Activated CD8-positive, alpha-beta memory T cell treated with anti-CD3 and anti-CD28 coated beads for 36 hours (primary cell): ENCODE measurements at regions not wholly inside any gene's neighbourhood (a gene's known extent, or its start where the extent isn't known, plus 50 kb on each side); places are given as distances from the start of the nearest gene placed in this dataset.

ENCODE experiments used
- CTCF ChIA-PET: fragments of 350-600 bp; sonication (Branson Sonifier 250); formaldehyde crosslinking; loops from one replicate; lab custom pipeline; 2021; ENCODE audit warnings: antibody characterized with exemption; lab: Charles Lee
- POLR2A ChIA-PET: fragments of 350-600 bp; sonication (Branson Sonifier 250); formaldehyde crosslinking; loops from one replicate; lab custom pipeline; 2021; ENCODE audit warnings: antibody characterized with exemption; lab: Charles Lee

GRCh38 chr5:5983261-5983980 lies 394.9 kb downstream of the MED10 start:
- ChIA-PET CTCF (no interaction called here), POLR2A (no interaction called here)

GRCh38 chr5:5981562-5981961 lies 396.8 kb downstream of the MED10 start:
- ChIA-PET CTCF (no interaction called here), POLR2A (no interaction called here)

DNA sequence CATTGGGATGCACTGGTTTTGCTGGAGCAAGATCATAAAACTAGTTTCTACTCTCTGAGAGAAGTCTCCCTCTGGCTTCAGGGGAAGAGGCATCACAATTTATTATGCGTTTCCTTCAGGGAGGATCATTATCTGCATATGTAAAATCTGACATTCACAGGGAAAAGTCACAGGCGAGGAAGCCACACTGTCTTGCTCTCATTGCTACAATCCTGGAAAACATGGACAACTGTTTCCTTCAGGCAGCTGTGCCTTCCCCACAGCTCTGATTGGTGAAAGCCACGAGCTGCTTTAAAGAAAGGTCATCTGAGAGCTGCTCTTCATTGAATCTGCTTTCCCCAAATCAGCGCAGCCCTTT lies 397.8 kb downstream of the MED10 start:
- POLR2A ChIA-PET = no interaction called here
- CTCF ChIA-PET = no interaction called here

GRCh38 chr5:5979761-5980537 lies 398.4 kb downstream of the MED10 start:
- POLR2A ChIA-PET = no interaction called here
- CTCF ChIA-PET = no interaction called here

DNA sequence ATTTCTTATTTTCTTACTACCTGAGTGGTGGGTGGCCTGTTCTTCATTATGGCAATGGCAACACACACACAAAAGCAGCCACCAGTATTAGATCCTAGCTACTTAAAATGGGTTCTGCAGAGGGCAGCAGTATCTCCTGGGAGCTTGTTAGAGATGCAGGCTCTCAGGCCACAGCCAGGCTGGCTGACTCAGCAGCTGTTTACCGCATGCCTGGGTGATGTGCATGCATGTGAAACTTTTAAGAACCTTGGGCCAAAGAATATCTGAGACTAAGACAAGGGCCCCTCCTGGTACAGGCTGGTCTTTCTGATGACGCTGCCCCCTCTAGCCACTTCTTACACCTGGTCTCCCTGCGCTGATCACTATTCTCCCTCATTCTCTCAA lies 399.0 kb downstream of the MED10 start:
- CTCF ChIA-PET = interaction anchor here (1.0 kb wide), 1 partner anchor 11 kb away, joined by 3 read pairs; no protein-coding TSS in a partner anchor
- POLR2A ChIA-PET = no interaction called here

GRCh38 chr5:5978501-5979376 lies 399.6 kb downstream of the MED10 start:
- CTCF ChIA-PET = interaction anchor here (1.0 kb wide), 1 partner anchor 10 kb away, joined by 3 read pairs; no protein-coding TSS in a partner anchor
- POLR2A ChIA-PET = no interaction called here

DNA sequence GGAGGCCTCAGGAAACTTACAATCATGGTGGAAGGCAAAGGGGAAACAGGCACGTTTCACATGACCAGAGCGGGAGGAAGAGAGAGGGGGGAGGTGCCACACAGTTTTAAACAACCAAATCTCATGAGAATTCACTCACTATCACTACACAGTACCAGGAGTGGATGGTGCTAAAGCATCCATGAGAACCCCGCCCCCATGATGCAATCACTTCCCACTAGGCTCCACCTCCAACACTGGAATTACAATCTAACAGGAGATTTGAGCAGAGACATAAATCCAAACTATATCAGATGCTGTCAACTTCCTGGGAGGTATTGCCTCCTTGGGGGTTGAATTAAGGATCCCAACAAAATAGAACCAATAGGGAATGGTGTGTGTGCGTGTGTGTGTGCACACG lies 407.1 kb downstream of the MED10 start:
- POLR2A ChIA-PET = no interaction called here
- CTCF ChIA-PET = no interaction called here

- ChIA-PET CTCF (no interaction called here), POLR2A (no interaction called here)
Observed at GRCh38 chr5:5969942-5970483, 408.3 kb downstream of the MED10 start.

GRCh38 chr5:5968981-5969380 lies 409.4 kb downstream of the MED10 start:
- ChIA-PET POLR2A (no interaction called here), CTCF (interaction anchor here (0.7 kb wide), 1 partner anchor 10 kb away, joined by 3 read pairs; no protein-coding TSS in a partner anchor)

- ChIA-PET CTCF (no interaction called here), POLR2A (no interaction called here)
Observed at GRCh38 chr5:5967944-5968343, 410.4 kb downstream of the MED10 start.

- ChIA-PET CTCF (no interaction called here), POLR2A (no interaction called here)
Observed at GRCh38 chr5:5967373-5967772, 411.0 kb downstream of the MED10 start.

- ChIA-PET POLR2A (no interaction called here), CTCF (no interaction called here)
Observed at GRCh38 chr5:5965132-5965531, 413.2 kb downstream of the MED10 start.

- ChIA-PET POLR2A (no interaction called here), CTCF (no interaction called here)
Observed at GRCh38 chr5:5964347-5964746, 414.0 kb downstream of the MED10 start.

GRCh38 chr5:5957737-5958136 lies 420.6 kb downstream of the MED10 start:
- CTCF ChIA-PET = no interaction called here
- POLR2A ChIA-PET = no interaction called here

DNA sequence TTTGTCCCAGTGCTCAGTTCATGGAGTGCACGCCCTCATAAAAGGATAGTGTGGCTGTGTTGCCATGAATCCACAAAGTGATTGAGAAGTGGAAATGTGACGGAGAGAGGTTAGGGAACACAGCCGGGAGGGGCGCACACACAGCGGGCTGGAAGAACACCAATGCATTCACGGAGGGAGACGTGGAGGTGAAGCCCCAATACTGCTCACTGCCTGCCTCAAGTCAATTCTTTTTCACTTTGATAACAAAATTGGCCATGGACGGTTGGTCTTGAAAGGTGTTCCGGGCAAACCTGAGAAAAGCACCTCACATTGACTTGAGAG lies 424.1 kb downstream of the MED10 start:
- POLR2A ChIA-PET = no interaction called here
- CTCF ChIA-PET = no interaction called here

DNA sequence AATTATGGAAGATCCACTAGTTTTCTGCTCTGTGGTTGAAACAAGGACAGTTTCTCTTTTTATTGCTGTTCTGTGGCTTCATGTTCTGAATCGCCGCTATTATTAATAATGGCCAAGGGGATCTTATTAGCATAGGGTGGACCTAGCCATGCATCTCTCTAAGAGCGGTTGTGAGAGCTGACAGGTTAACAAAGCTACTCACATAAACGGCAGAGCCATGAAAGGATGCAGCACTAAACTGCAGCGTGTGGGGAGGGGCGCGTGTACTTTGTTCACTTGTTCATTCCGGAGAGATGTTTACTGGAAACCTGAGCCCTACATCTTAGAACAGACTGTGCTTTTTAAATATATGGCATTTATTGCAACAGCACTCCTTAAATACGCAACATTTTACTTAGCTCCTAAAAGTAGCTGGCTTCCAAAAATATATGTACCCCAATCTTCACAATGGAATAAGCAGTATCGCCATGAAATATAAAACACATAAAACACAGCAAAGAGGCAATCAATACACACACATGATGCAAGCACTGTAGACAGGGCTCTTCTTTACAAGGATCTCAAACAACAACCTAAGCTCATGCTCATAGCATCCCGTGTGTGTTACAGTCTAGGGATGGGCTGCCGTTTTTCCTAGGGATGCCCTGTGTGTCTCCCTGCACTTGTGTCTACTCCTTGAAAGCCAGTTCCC lies 424.6 kb downstream of the MED10 start:
- POLR2A ChIA-PET = no interaction called here
- CTCF ChIA-PET = no interaction called here

DNA sequence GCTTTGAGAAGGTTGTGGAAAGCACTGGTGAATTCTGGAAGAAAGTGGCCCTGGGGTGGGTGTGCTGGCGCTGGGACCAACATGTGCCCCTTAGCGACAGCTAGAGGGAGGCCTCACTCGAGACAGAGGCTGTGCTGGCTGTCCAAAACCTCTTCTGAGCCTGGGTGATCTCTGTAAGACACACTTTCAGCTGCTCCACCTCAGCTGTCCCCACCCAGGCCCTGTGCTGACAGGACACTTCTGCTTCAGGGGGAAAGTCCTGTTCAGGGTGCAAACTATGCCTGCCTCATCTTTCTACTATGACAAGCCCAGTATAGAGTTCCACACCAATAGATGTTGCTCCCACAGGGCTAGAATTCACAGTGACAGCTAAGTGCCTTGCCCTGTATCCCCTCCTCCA lies 426.4 kb downstream of the MED10 start:
- ChIA-PET POLR2A (no interaction called here), CTCF (no interaction called here)

DNA sequence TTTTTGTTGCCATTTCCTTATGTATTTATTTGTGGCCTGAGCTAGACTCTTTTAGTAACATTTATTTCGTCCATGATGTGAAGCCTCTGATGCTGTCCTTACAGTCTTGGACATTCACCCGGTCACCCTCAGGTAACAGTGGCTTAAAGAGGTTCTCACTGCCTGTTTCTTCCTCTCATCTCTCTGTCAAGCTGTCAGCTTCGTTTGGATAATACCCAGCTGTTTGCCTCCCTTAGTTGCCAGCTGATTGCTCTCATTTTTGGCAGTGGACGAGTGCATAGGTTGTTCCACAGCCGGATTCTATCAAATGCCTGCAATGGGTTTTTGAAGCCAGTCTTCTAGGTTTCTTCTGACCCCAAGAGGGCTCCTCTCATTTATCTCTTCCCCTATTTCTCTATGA lies 427.7 kb downstream of the MED10 start:
- CTCF ChIA-PET = no interaction called here
- POLR2A ChIA-PET = no interaction called here

DNA sequence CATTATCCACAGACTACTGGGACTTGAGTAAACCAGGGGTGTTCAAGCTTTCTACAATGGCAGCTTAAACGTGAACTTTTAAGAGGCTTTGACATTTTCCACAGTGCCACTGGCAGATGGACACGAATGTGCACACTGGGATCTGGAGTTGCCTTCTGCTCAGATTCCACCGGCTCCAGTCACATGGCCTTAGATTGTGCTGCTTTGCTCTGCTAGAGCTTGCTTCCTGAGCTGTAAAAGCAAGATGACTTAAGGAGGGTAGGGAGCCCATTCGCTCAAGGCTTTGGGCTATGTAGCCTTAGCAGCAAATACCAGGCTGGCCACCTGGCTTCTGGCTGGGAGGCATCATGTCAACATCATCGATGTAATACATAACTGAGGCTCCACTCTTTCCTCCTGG lies 436.9 kb downstream of the MED10 start:
- ChIA-PET POLR2A (no interaction called here), CTCF (no interaction called here)
